ENCODE measurements at regions not wholly inside any gene's neighbourhood (a gene's known extent, or its start where the extent isn't known, plus 50 kb on each side); places are given as distances from the start of the nearest gene placed in this dataset.

GRCh38 chr1:78263946-78264345 lies 218.2 kb downstream of the GIPC2 start:
- Histone ChIP-seq H4K20me1 (ENCODE audit: insufficient read depth, low read length) (no peaks in the 10 kb centered on the region), H3K4me3 (replicated peaks in 1 of 3; ENCODE audit: low read depth in 2 of 3, low read length in 3 of 3) (no peak overlapping the region), H3K4me2 (replicated peaks; ENCODE audit: extremely low read depth, low read length, poor library complexity, severe bottlenecking) (no peak overlapping the region), H2AFZ (ENCODE audit: insufficient read depth, low read depth, low read length, poor library complexity, severe bottlenecking) (no peak overlapping the region), H3K79me2 (ENCODE audit: insufficient read depth, low read length) (no peaks in the 10 kb centered on the region), H3K36me3 (replicated peaks in 1 of 2; ENCODE audit: control insufficient read depth in 1 of 2, insufficient read depth in 2 of 2, low read length in 2 of 2) (no peaks in the 10 kb centered on the region), H3K9ac (ENCODE audit: insufficient read depth, low read length, poor library complexity, severe bottlenecking) (no peak overlapping the region), H3K27ac (ENCODE audit: low read depth in 1 of 2, low read length in 2 of 2) (no peak overlapping the region), H3K9me3 (replicated peaks in 1 of 2; ENCODE audit: control insufficient read depth in 1 of 2, insufficient read depth in 1 of 2, low read length in 2 of 2) (no peaks in the 10 kb centered on the region), H3K4me1 (ENCODE audit: control insufficient read depth in 1 of 2, insufficient read depth in 2 of 2, low read length in 2 of 2) (no peaks in the 10 kb centered on the region), H3K27me3 (ENCODE audit: control insufficient read depth in 2 of 2, insufficient read depth in 2 of 2, low read length in 2 of 2) (no peaks in the 10 kb centered on the region)
- H3K4me1 Mint-ChIP-seq, result no peaks in the 10 kb centered on the region
- H3K9me3 Mint-ChIP-seq, result peaks cover 0 to 8% (median 5%) of the 10 kb centered on the region in 7 donors
- H3K27ac Mint-ChIP-seq, result no peak overlapping the region
- no CpG with 5 or more reads among the region's 1 CpG for WGBS (ENCODE audit: insufficient coverage)
- TF ChIP-seq CTCF (IDR thresholded peaks at IDR 0.05), result no peak
- H3K27me3 Mint-ChIP-seq (ENCODE audit: low read depth in 3 of 3), result peaks cover 0 to 1% (median 0%) of the 10 kb centered on the region in 3 donors
- no peaks in the 10 kb centered on the region for H3K36me3 Mint-ChIP-seq
- no peak for DNase-seq
- intact Hi-C loops (cut with micrococcal nuclease), result no loop called here
- H3K4me3 Mint-ChIP-seq, result no peak overlapping the region

DNA sequence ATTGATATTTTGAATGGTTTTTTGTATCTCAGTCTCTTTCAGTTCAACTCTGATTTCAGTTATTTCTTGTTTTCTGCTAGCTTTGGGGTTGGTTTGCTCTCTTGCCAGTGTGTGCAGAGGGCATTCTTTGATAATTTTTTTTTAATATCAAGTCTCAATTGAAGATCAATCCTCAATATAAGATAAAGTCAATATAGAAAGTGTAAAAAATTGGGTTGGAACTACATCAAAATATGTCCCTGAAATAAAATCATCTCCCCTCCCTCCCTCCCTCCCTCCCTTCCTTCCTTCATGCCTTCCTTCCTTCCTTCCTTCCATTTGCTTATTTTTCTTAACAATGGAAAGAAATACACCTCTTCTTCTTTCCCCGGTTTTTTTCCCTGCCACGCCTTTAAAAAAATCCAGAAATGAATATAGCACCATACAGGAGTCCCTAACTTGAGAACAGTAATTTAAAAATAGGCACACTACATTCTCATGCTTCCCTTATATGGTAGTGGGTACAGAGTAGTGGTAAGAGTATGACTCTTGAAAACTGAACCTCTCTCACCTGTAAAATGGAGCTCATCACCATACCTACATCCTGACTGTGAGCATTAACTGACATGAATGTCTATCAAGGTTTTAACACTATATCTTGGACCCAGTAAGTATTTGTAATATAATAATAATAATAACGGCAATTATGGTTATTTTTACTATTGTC lies 221.9 kb downstream of the GIPC2 start:
- Histone ChIP-seq H3K4me1 (ENCODE audit: control insufficient read depth in 1 of 2, insufficient read depth in 2 of 2, low read length in 2 of 2) (no peaks in the 10 kb centered on the region), H3K27ac (ENCODE audit: low read depth in 1 of 2, low read length in 2 of 2) (no peak overlapping the region), H3K4me3 (replicated peaks in 1 of 3; ENCODE audit: low read depth in 2 of 3, low read length in 3 of 3) (no peak overlapping the region), H2AFZ (ENCODE audit: insufficient read depth, low read depth, low read length, poor library complexity, severe bottlenecking) (no peak overlapping the region), H4K20me1 (ENCODE audit: insufficient read depth, low read length) (no peaks in the 10 kb centered on the region), H3K79me2 (ENCODE audit: insufficient read depth, low read length) (no peaks in the 10 kb centered on the region), H3K27me3 (ENCODE audit: control insufficient read depth in 2 of 2, insufficient read depth in 2 of 2, low read length in 2 of 2) (no peaks in the 10 kb centered on the region), H3K4me2 (replicated peaks; ENCODE audit: extremely low read depth, low read length, poor library complexity, severe bottlenecking) (no peak overlapping the region), H3K9ac (ENCODE audit: insufficient read depth, low read length, poor library complexity, severe bottlenecking) (no peak overlapping the region), H3K36me3 (replicated peaks in 1 of 2; ENCODE audit: control insufficient read depth in 1 of 2, insufficient read depth in 2 of 2, low read length in 2 of 2) (no peaks in the 10 kb centered on the region), H3K9me3 (replicated peaks in 1 of 2; ENCODE audit: control insufficient read depth in 1 of 2, insufficient read depth in 1 of 2, low read length in 2 of 2) (no peaks in the 10 kb centered on the region)
- Mint-ChIP-seq H3K4me1 (no peaks in the 10 kb centered on the region), H3K4me3 (no peak overlapping the region), H3K36me3 (no peaks in the 10 kb centered on the region), H3K27me3 (ENCODE audit: low read depth in 3 of 3) (peaks cover 0 to 1% (median 0%) of the 10 kb centered on the region in 3 donors), H3K27ac (no peak overlapping the region), H3K9me3 (peaks cover 0 to 7% (median 4%) of the 10 kb centered on the region in 7 donors)
- TF ChIP-seq CTCF (IDR thresholded peaks at IDR 0.05), result no peak
- no peak for DNase-seq
- no CpG with 5 or more reads among the region's 3 CpGs for WGBS (ENCODE audit: insufficient coverage)
- intact Hi-C loops (cut with micrococcal nuclease), result no loop called here

All from CD14-positive monocyte (primary cell).